Retinal pigment epithelial cell (primary cell): ENCODE measurements at regions not wholly inside any gene's neighbourhood (a gene's known extent, or its start where the extent isn't known, plus 50 kb on each side); places are given as distances from the start of the nearest gene placed in this dataset.

Experiments used
- DNase-seq: peaks from one replicate; pipeline ENCODE4 v3.0.0-alpha.2; 2010; ENCODE audit warnings: low read depth
- H3K4me3 ChIP-seq: 2 replicates; pipeline ENCODE4 v1.5.1; 2011; ENCODE audit warnings: mild to moderate bottlenecking, low read length, control low read depth, moderate library complexity
- TF ChIP-seq, protein P1 (sequence below): conservative IDR thresholded peaks from 2 replicates; pipeline ENCODE4 v1.5.1; 2011; ENCODE audit warnings: low read depth, low read length, control low read depth, inconsistent platforms

DNA sequence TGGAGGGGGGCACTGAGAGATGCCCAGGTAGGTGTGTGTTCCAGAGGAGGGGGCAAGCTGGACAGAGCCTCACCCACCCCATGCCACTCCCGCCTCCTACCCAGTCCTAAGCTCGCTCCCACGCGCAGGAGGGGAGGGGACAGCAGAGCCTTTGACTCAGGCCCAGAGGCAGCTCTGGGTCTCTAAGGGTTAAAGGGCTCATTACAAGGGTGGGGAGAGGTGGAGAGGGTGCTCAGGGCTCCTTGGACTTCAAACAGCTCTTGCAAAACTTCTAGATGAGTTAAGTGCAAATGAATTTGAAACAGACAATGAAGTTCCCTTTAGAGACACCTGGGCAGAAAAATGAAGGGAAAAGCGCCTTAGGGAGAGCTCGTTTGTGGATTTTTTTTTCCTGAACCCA is 104.2 kb upstream of the CASZ1 start:
- H3K4me3 ChIP-seq = no peak overlapping the region
- no peak for DNase-seq
- TF ChIP-seq, protein P1, sequence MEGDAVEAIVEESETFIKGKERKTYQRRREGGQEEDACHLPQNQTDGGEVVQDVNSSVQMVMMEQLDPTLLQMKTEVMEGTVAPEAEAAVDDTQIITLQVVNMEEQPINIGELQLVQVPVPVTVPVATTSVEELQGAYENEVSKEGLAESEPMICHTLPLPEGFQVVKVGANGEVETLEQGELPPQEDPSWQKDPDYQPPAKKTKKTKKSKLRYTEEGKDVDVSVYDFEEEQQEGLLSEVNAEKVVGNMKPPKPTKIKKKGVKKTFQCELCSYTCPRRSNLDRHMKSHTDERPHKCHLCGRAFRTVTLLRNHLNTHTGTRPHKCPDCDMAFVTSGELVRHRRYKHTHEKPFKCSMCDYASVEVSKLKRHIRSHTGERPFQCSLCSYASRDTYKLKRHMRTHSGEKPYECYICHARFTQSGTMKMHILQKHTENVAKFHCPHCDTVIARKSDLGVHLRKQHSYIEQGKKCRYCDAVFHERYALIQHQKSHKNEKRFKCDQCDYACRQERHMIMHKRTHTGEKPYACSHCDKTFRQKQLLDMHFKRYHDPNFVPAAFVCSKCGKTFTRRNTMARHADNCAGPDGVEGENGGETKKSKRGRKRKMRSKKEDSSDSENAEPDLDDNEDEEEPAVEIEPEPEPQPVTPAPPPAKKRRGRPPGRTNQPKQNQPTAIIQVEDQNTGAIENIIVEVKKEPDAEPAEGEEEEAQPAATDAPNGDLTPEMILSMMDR = no peak

DNA sequence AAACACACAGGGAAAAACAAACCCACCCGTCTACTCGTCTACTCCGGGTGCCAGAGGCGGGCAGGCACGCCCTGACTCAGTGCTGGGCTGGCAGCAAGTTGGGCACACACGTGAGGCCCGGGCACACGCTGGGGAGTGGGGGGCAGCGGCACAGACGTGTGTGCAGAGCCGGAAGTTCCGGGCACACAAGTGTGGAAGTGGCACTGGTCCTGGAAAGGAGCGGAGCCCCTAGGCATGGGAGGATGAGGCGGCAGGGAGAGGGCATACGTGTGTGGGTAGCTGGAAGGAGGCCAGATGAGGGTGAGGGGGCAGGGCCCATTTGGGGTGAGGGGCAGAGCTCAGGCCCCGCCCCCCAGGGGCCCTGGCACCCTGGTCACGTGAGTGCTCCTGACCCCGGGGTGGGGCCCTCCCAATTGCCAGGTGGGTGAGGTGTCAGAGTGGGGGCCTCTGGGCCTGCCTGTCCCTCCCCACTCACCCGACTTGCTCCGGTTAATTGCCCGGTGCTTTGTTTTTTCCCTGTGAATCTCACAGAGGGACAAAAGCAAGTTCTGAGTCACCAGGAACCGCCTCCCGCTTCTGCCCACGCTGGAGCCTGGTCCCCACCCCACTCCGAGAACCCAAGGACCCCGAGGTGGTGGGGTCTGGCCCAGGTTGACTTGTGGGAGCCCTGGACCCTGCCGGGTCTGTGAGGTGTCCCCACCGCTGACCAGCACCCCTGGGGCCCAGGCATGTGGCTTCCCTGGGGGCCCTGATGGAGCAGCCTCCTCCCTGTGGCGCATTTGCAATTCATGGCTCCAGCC is 104.8 kb upstream of the CASZ1 start:
- DNase-seq = no peak
- H3K4me3 ChIP-seq = no peak overlapping the region
- TF ChIP-seq, protein P1 = no peak

DNA sequence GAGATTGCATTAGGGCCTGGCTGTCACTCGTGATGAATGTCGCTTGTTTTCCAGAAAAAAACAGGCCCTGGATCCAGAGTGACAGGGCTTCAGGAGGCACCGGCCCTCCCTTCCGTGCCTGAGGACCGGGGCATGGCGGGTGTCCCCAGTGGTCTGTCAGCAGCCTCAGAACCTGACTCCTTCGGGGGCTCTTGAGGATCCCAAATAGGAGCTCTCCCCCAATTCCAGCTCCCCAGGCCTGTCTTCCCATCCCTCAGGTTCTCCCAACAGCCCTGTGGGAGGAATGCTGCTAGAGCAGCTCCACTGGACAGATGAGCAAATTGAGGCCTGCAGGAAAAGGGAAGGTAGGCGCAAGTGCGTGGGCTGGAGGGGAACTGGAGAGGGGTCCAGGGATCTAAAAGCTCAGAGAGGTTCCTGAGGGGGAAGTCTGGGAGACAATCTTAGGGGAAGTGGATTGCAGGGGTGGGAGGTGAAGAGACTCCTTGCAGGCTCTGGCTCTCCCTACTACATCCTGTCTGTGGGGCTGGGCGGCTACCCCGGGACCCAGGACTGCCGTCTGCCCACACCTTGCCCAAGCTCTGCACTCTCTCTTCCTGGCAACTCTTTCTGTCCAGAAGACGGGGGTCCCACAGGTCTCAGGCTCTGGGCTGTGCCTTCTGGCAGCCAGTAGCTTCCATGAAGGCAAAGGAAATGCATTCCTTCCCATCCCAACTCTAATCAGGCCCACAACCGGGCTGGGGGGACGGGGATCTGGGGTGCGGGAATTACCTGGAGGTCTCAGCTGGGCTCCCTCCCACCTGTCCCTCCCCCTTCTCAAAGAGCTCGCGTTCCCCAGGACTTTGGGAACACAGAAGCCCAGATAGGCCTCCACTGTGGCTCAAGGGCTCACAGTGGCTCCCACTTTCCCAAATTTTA is 105.7 kb upstream of the CASZ1 start:
- no peak for DNase-seq
- TF ChIP-seq, protein P1 = no peak
- H3K4me3 ChIP-seq = no peak overlapping the region

DNA sequence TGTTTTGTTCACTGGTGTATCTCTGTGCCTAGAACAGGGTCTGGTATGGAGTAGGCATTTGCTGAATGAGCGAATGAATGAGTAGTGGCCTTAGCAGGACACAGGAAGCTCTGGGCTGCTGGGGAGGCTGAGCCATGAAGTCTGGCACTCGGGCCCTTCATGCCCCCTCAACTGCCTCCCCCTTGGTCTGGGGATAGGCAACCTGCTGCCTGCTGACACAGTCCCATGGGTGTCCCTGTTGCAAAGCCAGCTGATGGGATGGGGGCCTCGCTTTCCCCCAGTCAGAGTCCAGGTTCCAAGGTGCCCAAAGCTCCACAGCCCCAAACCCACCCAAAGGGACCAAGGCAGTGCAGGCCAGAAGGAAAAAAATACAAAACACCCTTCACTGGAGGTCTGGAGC is 107.0 kb upstream of the CASZ1 start:
- DNase-seq = no peak
- no peak overlapping the region for H3K4me3 ChIP-seq
- TF ChIP-seq, protein P1 = no peak

DNA sequence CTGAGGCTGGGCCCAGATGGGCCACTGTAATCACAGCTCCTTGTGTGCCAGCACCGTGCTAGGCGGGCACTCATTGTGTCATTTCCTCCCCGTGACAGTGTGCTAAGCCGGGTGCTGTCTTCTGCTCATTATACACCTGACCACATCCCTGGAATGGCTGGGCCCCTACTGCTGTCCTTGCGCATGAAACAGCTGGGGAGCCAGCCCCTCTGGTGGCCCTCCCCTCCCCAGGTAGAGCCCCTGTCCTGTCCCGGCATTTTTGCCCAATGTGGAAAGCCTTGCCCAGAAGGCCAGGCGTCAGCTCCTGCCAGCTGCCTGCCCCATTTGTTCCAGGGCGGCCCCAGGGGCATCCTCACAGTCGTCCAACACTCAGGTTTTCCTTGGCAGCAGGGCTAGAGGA is 107.4 kb upstream of the CASZ1 start:
- H3K4me3 ChIP-seq = no peak overlapping the region
- TF ChIP-seq, protein P1 = no peak
- no peak for DNase-seq

DNA sequence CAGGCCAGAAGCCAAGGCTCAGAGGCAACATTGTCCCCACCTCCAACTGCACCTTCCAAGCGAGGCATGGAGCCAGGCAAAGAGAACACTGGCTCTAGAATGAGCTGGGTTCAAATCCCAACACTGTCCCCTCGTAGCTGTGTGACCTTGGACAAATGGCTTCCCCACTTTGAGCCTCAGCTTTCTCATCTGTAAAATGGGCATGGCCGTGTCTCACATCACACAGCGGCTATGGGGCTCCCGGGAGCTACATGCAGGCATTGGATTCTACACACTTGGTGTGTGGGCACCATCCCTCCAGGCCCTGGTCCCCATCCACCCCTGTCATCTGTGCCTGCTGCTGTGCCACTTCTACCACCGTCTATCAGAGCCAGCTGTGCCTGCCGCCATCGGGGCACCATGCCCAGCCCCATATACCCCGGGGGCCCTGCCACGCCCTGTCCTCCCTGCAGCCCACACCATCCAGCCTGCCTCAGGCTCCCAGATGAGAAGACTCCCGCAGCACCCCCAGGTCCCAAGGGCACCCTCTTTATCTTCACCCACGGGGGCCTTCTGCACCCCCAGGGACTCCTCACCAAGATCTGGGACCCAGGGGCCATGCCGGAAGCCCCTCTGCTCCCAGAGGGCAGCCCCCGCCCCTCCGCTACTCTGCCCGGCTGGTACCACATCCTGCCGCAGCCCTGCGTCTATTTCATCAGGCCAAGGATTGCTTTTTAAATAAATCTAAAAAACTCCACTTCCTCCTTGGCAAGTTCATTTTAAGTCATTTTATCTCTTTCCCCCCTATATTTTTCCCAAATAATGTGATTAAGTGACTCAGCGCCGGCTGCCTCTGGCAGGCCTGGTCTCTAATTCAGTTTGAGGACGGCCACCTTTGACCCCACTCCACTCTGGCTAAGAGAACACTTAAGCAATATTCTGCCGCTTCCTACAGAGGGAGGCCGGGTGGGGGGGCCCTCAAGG is 107.8 kb upstream of the TARDBP start:
- no peak for DNase-seq

More for the DNA sequence above, 107.8 kb upstream of the TARDBP start:
- H3K4me3 ChIP-seq = no peak overlapping the region
- TF ChIP-seq, protein P1 = no peak
